Dedifferentiated amniotic fluid mesenchymal stem cell (primary cell): ENCODE measurements at regions not wholly inside any gene's neighbourhood (a gene's known extent, or its start where the extent isn't known, plus 50 kb on each side); places are given as distances from the start of the nearest gene placed in this dataset.
"Not testable (repeated sequence)": the region's sequence is repeated elsewhere in the genome, so short reads cannot be mapped to it uniquely, and the experiment has no call there.

Source experiments
- DNase-seq: peaks from one replicate; pipeline ENCODE4 v3.0.0-alpha.2; 2016; ENCODE audit errors: extremely low spot score

DNA sequence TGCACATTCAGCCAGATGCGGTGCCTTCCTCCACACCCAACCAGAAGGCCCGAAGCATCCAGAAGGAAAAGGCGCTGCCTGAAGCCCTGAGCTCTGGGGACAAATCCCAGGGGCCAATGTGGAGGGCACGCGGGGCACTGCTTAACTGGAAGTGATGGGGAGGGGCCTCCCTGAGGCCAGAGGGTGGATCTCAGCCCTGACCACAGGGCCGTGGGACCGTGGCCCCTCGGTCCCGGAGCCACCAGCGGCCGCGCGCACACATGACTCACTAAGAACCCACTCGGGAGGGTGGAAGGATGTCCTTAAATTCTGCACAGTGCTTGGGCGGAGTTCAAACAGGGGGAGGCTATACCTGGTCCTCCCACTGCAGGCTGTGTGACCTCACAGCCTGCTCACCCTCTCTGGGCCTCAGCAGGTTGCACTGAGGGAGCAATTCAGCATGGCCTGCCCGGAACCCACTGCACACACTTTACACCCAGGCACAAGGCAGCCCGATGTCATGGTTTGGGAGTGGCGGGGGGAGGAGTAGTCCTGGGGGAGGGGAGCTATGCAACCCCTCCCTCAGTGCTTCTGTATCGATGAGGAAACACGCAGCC, 89.5 kb downstream of the RFLNA start:
- no peak for DNase-seq

DNA sequence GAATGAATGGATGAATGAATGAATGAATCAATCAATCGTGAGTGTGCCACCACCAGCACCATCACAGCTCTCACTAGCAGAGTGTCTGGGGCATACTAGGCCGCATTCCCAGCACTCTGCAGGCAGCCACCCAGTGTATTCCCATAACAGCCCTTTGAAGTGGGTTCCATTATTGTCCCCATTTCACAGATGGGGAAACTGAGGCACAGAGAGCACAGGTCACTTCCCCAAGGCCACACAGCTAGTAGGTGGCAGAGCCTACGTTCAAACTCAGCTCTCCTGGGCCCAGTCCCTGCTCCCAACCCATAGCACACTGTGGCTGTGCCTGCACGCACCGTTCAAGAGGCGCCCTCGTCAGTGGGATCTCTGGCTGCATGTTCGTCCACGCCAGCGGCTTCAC, 88.1 kb downstream of the RFLNA start:
- DNase-seq = no peak

DNA sequence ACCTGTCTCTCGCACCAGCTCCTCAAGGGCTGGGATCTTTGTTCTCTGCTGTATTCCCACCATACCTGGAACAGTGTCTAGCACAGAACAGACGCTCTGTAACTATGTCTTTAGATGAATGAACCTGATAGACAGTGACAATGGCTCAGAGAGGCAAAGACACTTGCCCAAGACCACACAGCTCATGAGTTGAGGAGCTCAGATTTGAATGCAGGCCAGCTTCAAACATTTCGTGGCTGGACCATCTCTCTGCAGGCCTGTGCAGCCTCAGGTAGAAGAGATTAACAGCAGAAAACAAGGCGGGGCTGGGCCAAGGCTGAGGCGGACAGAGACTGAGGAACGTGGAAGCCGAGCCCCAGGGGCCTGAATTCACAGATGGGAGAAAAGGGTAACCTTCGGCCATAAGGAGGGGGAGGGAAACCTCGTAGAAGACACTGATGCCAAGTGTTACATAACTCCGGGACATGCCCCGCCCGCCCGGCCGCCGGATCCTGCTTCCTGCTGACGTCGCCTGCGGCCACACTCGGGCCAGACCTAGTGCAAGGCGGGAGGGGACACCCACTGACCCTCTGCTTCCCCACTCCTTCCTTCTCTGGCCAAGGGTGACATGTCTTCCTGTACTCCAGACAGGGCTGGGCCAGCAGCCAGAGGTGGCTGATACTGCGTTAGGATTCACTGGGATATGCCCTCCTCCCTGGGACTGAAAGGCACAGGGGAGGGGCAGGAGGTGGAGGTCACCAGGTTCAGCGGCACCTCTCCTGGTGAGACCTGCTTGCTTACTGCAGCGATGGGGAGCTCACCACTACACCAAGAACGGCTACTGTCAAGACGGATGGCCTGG, 86.8 kb downstream of the RFLNA start:
- no peak for DNase-seq

DNA sequence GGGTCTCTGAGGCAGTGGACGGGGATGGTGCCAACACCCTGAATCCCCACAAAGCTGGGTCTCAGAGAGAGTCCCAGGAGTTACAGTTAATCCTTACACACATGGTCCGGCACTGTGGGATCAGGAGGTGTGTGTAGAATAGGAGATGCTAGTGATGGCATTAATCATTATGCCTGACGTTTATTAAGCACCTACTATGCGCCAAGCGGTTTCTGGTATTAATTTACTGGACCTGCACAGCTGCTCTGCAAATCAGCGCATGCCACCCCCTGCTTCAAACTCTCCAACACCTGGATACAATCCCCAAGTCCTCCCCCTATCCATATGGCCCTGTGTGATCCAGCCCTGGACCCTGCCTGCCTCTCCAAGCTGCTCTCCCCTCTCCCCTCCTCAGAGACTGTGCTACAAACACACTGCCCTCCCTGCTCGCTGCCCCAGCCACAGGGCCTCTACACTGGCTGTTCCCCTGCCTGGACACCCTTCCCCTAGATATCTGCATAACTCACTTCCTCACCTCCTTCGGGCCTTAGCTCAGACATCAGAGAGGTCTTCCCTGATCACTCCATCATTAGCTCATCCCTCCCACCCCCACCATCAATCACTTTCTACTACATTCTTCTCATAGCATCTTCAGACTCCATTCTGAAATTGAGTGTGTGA, 86.0 kb downstream of the RFLNA start:
- no peak for DNase-seq

GRCh38 chr12:124379938-124380754, 85.3 kb downstream of the RFLNA start:
- DNase-seq = peak; percentile 74

DNA sequence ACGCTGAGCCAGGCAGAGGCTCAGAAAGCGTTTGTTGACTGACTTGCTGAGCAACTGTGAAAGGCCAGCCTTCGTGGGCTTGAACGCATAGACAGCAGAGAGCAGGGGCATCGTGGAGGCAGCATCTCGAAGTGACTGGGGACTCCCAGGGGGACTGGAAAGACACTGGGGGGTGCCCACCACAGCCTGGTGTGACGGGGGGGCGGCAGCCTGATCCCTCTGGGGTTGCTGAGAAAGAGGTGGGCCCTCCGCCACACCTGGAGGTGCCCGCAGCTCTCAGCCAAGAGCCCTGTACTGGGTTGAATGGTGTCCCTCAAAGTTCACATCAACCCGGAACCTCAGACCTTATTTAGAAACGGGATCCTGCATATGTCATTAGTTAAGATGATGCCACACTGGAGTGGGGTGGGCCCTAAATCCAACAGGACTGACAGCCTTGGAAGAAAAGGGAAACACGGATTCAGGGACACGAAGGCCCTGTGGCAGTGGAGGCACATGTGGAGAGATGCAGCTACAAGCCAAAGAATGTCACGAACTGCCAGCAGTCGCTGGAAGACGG, 84.6 kb downstream of the RFLNA start:
- DNase-seq = peak; percentile 30

GRCh38 chr12:124378926-124379325, 84.0 kb downstream of the RFLNA start:
- no peak for DNase-seq

DNA sequence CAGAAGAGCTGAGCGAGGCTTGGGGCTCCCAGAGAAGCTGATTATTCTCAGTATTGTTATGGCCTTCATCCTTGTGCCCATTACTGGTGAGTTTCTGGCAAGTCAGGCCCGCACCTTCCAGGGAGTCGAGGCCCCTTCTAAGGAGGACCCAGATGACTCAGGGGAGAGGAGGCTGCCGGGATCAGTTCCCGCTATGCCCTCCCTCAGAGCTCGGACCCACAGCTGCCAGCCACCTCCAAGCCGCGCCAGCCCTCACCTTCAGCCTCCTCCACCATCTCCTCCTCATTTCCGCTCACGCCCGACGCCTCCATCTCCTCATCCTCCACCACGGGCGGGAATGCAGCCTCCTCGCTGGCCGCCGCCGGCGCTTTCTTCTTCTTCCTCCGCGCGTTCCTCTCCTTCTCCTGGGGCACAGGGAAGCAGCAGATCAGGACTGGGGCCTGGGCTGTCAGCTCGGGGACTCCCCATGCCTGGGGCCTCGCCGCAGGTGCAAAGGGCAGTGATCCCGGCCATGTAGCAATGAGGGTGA, 83.2 kb downstream of the RFLNA start:
- DNase-seq = no peak

GRCh38 chr12:124376435-124376834, 81.5 kb downstream of the RFLNA start:
- no peak for DNase-seq

- DNase-seq = no peak
These were observed 80.9 kb downstream of the RFLNA start for GRCh38 chr12:124375789-124376175.

- DNase-seq = no peak
These were observed 80.4 kb downstream of the RFLNA start for GRCh38 chr12:124375141-124375788.

DNA sequence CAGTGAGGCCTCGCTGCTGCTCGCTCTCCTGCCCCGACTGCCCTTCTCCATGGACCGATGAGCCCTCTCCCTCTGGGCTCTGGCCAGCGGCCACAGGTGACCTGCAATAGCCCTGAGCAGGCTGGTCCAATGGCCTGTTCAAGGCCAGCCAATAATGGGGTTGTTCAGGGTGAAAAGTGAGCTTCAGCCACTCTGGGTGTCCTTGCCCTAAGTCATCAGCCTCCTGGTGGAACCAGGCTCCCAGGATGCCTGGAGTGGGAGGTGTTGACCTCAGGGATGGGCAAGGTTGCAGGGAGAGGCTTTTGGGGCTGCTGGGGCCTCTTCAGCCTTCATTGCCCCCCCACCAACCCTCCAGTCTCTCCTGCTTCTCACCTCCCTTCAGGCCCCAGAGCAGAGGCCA, 79.7 kb downstream of the RFLNA start:
- no peak for DNase-seq

- no peak for DNase-seq
These were observed 79.3 kb downstream of the RFLNA start for GRCh38 chr12:124374147-124374546.

- not testable (repeated sequence) for DNase-seq
These were observed 78.8 kb downstream of the RFLNA start for GRCh38 chr12:124373701-124374100.

DNA sequence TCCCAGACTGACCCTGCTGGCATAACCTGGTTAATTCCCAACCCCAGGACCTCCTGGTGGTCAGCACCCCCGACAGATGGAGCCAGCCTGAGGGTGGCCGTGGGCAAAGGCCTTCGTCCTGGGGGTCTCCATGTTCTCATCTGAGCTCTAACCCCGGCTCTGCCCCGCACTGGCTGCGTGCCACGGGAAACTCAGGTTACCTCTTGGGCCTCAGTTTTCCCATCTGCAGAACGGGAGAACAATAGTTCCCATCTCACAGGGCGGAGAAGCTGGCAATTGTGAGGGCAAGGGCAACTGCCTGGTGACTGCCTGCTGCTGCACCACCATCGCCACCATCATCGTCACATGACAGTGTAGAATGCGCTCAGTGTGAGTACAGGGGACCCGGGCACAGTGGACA, 77.9 kb downstream of the RFLNA start:
- DNase-seq = no peak

GRCh38 chr12:124371970-124372555, 77.2 kb downstream of the RFLNA start:
- DNase-seq = no peak

- DNase-seq = no peak
These were observed 76.5 kb downstream of the RFLNA start for GRCh38 chr12:124371366-124371765.

DNA sequence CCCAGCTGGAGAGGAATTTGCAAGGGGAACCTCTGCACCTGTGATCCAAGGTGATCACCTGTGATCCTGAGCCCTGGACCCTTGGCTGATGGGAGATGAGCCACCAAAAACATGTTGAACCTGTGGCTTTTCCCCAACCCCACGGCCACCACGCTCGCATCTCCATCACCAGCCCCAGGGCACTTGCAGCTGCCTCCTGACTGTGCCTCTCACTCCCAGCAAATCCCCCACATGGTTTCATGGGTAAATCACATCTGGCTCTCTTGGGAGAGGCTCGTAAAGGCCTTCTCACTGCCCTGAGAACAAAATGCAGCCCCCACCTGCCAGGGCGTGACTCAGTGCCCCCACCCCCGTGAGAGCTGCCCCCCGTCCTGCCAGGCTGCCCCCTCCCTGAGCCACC, 76.0 kb downstream of the RFLNA start:
- no peak for DNase-seq

DNA sequence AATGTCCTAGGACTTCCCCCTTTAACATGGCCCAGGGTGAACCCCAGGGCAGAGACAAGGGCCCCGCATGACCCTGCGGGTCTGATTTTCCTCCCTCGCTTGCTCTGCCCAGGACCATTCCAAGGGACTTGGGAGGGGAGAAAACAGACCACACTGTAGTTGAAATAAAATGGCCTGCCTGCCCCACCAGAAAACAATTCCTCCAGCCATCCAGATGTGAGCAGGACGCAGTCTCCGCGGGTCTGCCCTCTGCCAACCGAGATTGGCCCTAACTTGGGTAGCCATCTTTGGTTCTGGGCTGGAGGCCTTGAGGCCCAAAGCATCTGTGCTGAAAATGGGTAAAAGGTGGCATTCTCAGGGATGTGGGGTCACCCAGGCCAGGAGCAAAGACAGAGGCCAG, 75.5 kb downstream of the RFLNA start:
- no peak for DNase-seq

DNA sequence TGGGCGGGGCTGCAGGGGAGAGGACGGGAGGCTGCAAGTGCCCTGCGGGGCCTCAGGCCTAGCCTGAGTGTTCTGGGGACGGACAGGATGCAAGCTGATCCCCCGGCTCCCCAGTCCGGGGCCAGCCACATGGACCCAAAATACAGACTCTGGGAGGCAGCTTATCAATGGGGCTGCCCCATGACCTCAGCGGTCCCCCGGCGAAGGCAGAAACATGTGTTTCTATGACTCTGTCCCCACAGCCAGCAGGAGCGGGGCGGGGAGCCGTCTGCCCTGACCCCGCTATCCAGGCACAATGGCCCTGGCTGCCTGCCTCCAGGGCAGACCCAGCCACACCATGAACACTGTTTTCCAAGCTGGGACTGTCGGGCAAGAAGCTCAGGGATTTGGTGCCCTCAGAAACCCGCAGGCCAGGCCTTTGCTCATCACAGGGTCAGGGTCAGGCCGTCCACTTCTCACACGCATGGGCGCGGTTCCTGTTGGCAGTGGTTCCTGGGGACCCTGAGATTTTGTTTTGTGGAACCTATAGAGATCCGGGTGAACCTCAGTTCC, 75.0 kb downstream of the RFLNA start:
- DNase-seq = no peak
